CD14-positive monocyte (primary cell): ENCODE measurements at regions not wholly inside any gene's neighbourhood (a gene's known extent, or its start where the extent isn't known, plus 50 kb on each side); places are given as distances from the start of the nearest gene placed in this dataset.

Experiments used
- DNase-seq, 3 donors: peaks; one replicate each; pipeline ENCODE4 v3.0.0-alpha.2; 2011 to 2022
- H2AFZ ChIP-seq: 2 replicates; pipeline ENCODE4 v1.6.0; 2012; ENCODE audit warnings: mild to moderate bottlenecking, low read depth, low read length, inconsistent platforms; ENCODE audit not compliant: insufficient read depth, poor library complexity, severe bottlenecking
- H3K27ac ChIP-seq, 2 donors: 1 replicate in 1 of 2; 2 replicates in 1 of 2; pipeline ENCODE4 v1.5.1; 2012 to 2013; ENCODE audit warnings: low read length in 2 of 2, control low read depth in 1 of 2, inconsistent platforms in 1 of 2, low read depth in 1 of 2, mild to moderate bottlenecking in 1 of 2
- H3K27me3 ChIP-seq, 2 donors: one replicate each; pipeline versions ENCODE4 v1.6.0 to v1.6.1; 2011 to 2013; ENCODE audit warnings: low read length in 2 of 2; ENCODE audit not compliant: control insufficient read depth in 2 of 2, insufficient read depth in 2 of 2
- H3K36me3 ChIP-seq, 2 donors: replicated peaks in 1 of 2; 1 replicate in 1 of 2; 2 replicates in 1 of 2; pipeline versions ENCODE4 v1.5.1 to v1.6.1; 2012 to 2013; ENCODE audit warnings: low read length in 2 of 2, control low read depth in 1 of 2, inconsistent platforms in 1 of 2, mild to moderate bottlenecking in 1 of 2; ENCODE audit not compliant: insufficient read depth in 2 of 2, control insufficient read depth in 1 of 2
- H3K4me1 ChIP-seq, 2 donors: 1 replicate in 1 of 2; 2 replicates in 1 of 2; pipeline versions ENCODE4 v1.5.1 to v1.6.1; 2012 to 2013; ENCODE audit warnings: low read length in 2 of 2, control low read depth in 1 of 2, inconsistent platforms in 1 of 2, mild to moderate bottlenecking in 1 of 2, moderate library complexity in 1 of 2; ENCODE audit not compliant: insufficient read depth in 2 of 2, control insufficient read depth in 1 of 2
- H3K4me2 ChIP-seq: replicated peaks from 2 replicates; pipeline ENCODE3; 2012; ENCODE audit warnings: low read length, moderate library complexity, mild to moderate bottlenecking; ENCODE audit not compliant: poor library complexity, severe bottlenecking; ENCODE audit errors: extremely low read depth
- H3K4me3 ChIP-seq, 3 experiments: fragments of 200-600 bp in 1 of 3; sonication (generic) in 1 of 3; replicated peaks in 1 of 3; 1 replicate in 2 of 3; 2 replicates in 1 of 3; pipeline ENCODE4 v1.5.1; 2011 to 2013; ENCODE audit warnings: low read length in 3 of 3, mild to moderate bottlenecking in 3 of 3, control low read depth in 2 of 3, low read depth in 2 of 3, inconsistent platforms in 1 of 3, moderate library complexity in 1 of 3
- H3K79me2 ChIP-seq: 2 replicates; pipeline ENCODE4 v1.6.0; 2012; ENCODE audit warnings: mild to moderate bottlenecking, control low read depth, inconsistent platforms, low read length, moderate library complexity; ENCODE audit not compliant: insufficient read depth
- H3K9ac ChIP-seq: 2 replicates; pipeline ENCODE4 v1.6.0; 2017; ENCODE audit warnings: low read length, mild to moderate bottlenecking; ENCODE audit not compliant: insufficient read depth, poor library complexity, severe bottlenecking
- H3K9me3 ChIP-seq, 2 donors: replicated peaks in 1 of 2; 1 replicate in 1 of 2; 2 replicates in 1 of 2; pipeline versions ENCODE4 v1.5.1 to v1.6.1; 2012 to 2013; ENCODE audit warnings: low read length in 2 of 2, control low read depth in 1 of 2; ENCODE audit not compliant: control insufficient read depth in 1 of 2, insufficient read depth in 1 of 2
- H4K20me1 ChIP-seq: 2 replicates; pipeline ENCODE4 v1.6.0; 2012; ENCODE audit warnings: mild to moderate bottlenecking, low read length, control low read depth, moderate library complexity; ENCODE audit not compliant: insufficient read depth
- H3K27ac Mint-ChIP-seq, 7 donors: one replicate each; pipeline ENCODE4 v1.8.0; 2020; ENCODE audit warnings: mild to moderate bottlenecking in 7 of 7, mixed read lengths in 7 of 7, moderate library complexity in 6 of 7, inconsistent platforms in 2 of 7
- H3K27me3 Mint-ChIP-seq, 3 donors: one replicate each; pipeline ENCODE4 v1.8.0; 2021 to 2022; ENCODE audit warnings: low read depth in 3 of 3, mild to moderate bottlenecking in 3 of 3, mixed read lengths in 3 of 3, moderate library complexity in 3 of 3, inconsistent platforms in 1 of 3
- H3K36me3 Mint-ChIP-seq, 2 donors: one replicate each; pipeline ENCODE4 v1.8.0; 2020; ENCODE audit warnings: mixed read lengths in 2 of 2, inconsistent platforms in 1 of 2, mild to moderate bottlenecking in 1 of 2
- H3K4me1 Mint-ChIP-seq: one replicate; pipeline ENCODE4 v1.8.0; 2020; ENCODE audit warnings: mild to moderate bottlenecking, mixed read lengths
- H3K4me3 Mint-ChIP-seq, 2 donors: one replicate each; pipeline ENCODE4 v1.8.0; 2020; ENCODE audit warnings: mild to moderate bottlenecking in 2 of 2, mixed read lengths in 2 of 2, moderate library complexity in 1 of 2
- H3K9me3 Mint-ChIP-seq, 7 donors: one replicate each; pipeline ENCODE4 v1.8.0; 2020 to 2022; ENCODE audit warnings: mixed read lengths in 7 of 7, mild to moderate bottlenecking in 6 of 7, moderate library complexity in 6 of 7, inconsistent platforms in 2 of 7
- CTCF ChIP-seq: fragments of 200-600 bp; IDR thresholded peaks from one replicate; pipeline ENCODE4 v1.8.0; 2022; ENCODE audit warnings: antibody characterized with exemption, mild to moderate bottlenecking
- WGBS: methylation state at CpG from one replicate; pipeline ENCODE4 v1.1.5; 2013; ENCODE audit warnings: missing lambda C conversion rate; ENCODE audit not compliant: insufficient coverage; 5-methylcytosine and 5-hydroxymethylcytosine counted together
- intact Hi-C, 2 donors: fragments of 100-400 bp; cut with micrococcal nuclease; formaldehyde crosslinking; loops; one replicate each; pipeline versions ENCODE4 v1.15.0 to v1.15.1; 2023

- no peaks in the 10 kb centered on the region for H3K9me3 ChIP-seq
- no peak overlapping the region for H3K4me3 ChIP-seq
- no CpG with 5 or more reads among the region's 2 CpGs for WGBS
- no peak for TF ChIP-seq CTCF
- H3K27ac ChIP-seq = no peak overlapping the region
- peaks cover 0 to 3% (median 0%) of the 10 kb centered on the region in 7 donors for H3K9me3 Mint-ChIP-seq
- H3K27me3 ChIP-seq = no peaks in the 10 kb centered on the region
- no peak overlapping the region for H3K4me3 Mint-ChIP-seq
- no peak overlapping the region for H3K27ac Mint-ChIP-seq
- H2AFZ ChIP-seq = no peak overlapping the region
- intact Hi-C loops = no loop called here
- H3K9ac ChIP-seq = no peak overlapping the region
- no peak for DNase-seq
- no peaks in the 10 kb centered on the region for H3K4me1 Mint-ChIP-seq
- no peaks in the 10 kb centered on the region for H3K36me3 ChIP-seq
- H3K27me3 Mint-ChIP-seq = peaks cover 0 to 2% (median 0%) of the 10 kb centered on the region in 3 donors
- no peaks in the 10 kb centered on the region for H3K4me1 ChIP-seq
- H4K20me1 ChIP-seq = no peaks in the 10 kb centered on the region
- H3K79me2 ChIP-seq = no peaks in the 10 kb centered on the region
- no peak overlapping the region for H3K4me2 ChIP-seq
- no peaks in the 10 kb centered on the region for H3K36me3 Mint-ChIP-seq
Measured at GRCh38 chr4:119752936-119753335, 124.3 kb upstream of the PDE5A start.

DNA sequence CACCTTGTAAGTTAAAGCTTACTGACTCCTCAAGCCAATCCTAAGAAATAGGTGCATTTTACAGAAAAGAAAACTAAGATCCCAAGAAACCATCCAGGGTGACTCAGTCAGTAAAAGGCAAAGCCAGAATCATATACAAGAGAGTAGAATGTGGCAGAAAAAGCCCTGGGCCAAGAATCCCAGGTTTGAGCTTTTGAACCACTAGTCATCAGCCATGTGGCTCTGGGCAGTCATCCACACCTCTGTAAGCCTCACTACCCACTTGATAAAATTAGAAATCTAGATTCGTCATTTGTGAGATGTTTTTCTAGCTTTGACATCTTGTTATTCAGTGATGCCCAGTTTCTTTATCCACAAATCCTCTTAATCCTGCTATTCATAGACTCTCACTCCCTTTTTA, 122.2 kb upstream of the PDE5A start:
- Mint-ChIP-seq H3K4me3 (no peak overlapping the region), H3K4me1 (no peaks in the 10 kb centered on the region), H3K9me3 (peaks cover 0 to 3% (median 0%) of the 10 kb centered on the region in 7 donors), H3K27ac (no peak overlapping the region), H3K27me3 (peaks cover 0 to 2% (median 0%) of the 10 kb centered on the region in 3 donors), H3K36me3 (no peaks in the 10 kb centered on the region)
- intact Hi-C loops = no loop called here
- Histone ChIP-seq H3K27ac (no peak overlapping the region), H3K27me3 (no peaks in the 10 kb centered on the region), H4K20me1 (no peaks in the 10 kb centered on the region), H3K36me3 (no peaks in the 10 kb centered on the region), H2AFZ (no peak overlapping the region), H3K9me3 (no peaks in the 10 kb centered on the region), H3K4me1 (no peaks in the 10 kb centered on the region), H3K4me2 (no peak overlapping the region), H3K9ac (no peak overlapping the region), H3K4me3 (no peak overlapping the region), H3K79me2 (no peaks in the 10 kb centered on the region)
- no peak for TF ChIP-seq CTCF
- DNase-seq = no peak
- WGBS = no CpG with 5 or more reads among the region's 1 CpG
